Cardiac fibroblast (primary cell): ENCODE measurements at regions not wholly inside any gene's neighbourhood (a gene's known extent, or its start where the extent isn't known, plus 50 kb on each side); places are given as distances from the start of the nearest gene placed in this dataset.

ENCODE experiments used
- DNase-seq, 2 donors: peaks; one replicate each; pipeline versions ENCODE4 v3.0.0 to v3.0.0-alpha.2; 2010; ENCODE audit warnings: low read depth in 2 of 2
- H3K4me3 ChIP-seq, 2 donors: replicated peaks in 1 of 2; 1 replicate in 1 of 2; 2 replicates in 1 of 2; pipeline ENCODE4 v1.5.1; 2011; ENCODE audit warnings: low read depth in 2 of 2, low read length in 2 of 2, mild to moderate bottlenecking in 2 of 2, moderate library complexity in 1 of 2
- TF ChIP-seq, protein P1 (sequence below): IDR thresholded peaks from one replicate; pipeline ENCODE4 v1.5.1; 2011; ENCODE audit warnings: low read depth, mild to moderate bottlenecking, low read length, inconsistent platforms

DNA sequence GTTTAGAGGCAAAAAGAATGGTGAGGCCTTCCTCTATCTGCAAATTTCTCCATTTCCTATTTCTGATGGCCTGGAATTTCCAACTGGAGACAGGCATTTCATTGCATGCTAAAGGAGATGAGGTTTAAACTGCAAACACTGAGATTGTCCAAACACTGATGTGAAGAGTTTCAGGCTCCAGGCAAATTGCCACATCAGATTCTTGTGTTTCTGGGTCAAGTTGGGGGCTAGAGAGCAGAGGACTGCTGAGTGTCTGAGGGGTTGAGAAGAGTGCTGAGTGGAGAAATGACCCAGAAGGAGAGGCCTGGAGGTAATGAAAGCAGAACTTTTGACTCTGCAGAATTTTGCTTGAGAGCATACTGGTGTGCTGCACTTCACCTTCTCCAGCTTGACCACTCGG, 216.7 kb upstream of the MPHOSPH6 start:
- TF ChIP-seq, protein P1, sequence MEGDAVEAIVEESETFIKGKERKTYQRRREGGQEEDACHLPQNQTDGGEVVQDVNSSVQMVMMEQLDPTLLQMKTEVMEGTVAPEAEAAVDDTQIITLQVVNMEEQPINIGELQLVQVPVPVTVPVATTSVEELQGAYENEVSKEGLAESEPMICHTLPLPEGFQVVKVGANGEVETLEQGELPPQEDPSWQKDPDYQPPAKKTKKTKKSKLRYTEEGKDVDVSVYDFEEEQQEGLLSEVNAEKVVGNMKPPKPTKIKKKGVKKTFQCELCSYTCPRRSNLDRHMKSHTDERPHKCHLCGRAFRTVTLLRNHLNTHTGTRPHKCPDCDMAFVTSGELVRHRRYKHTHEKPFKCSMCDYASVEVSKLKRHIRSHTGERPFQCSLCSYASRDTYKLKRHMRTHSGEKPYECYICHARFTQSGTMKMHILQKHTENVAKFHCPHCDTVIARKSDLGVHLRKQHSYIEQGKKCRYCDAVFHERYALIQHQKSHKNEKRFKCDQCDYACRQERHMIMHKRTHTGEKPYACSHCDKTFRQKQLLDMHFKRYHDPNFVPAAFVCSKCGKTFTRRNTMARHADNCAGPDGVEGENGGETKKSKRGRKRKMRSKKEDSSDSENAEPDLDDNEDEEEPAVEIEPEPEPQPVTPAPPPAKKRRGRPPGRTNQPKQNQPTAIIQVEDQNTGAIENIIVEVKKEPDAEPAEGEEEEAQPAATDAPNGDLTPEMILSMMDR: no peak
- no peak overlapping the region for H3K4me3 ChIP-seq
- no peak for DNase-seq

DNA sequence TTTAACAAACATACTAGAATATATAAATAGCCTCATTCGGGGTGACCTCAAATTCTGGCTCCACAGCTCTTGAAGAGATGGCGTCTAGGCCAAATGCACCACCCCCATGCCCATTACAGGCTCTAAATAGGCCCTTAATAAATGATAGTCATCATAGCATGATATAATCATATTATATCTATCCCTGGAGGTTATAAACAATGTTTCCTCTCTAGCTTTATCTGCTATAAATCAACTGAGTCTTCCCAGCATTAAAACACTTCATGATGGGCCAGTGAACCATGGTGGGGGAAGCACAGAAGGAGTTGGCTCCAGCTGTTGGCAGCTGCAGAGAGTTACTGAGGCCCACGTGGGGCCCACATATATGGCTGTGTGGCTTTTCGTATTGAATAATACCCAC, 214.9 kb upstream of the MPHOSPH6 start:
- no peak overlapping the region for H3K4me3 ChIP-seq
- TF ChIP-seq, protein P1: no peak
- DNase-seq: no peak

DNA sequence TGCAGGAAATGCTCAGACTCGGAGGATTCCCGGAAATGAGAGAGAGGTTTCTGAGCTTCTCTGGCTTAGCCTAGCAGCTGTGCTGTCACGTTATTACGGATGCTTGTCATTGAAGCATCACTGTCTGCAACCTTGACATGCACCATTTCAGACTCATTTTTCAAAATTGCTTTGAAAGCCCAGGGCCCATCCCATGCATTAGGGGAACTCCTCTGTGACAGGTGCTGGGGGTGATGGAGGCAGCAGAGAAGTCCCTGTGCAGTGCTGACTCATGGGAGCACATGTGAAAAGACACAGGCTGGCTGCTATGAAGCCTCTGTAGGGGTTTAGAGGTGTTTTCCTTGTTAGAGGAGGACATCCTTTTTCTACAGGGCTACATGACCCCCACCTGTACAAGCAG, 214.0 kb upstream of the MPHOSPH6 start:
- TF ChIP-seq, protein P1: no peak
- no peak for DNase-seq
- H3K4me3 ChIP-seq: no peak overlapping the region

DNA sequence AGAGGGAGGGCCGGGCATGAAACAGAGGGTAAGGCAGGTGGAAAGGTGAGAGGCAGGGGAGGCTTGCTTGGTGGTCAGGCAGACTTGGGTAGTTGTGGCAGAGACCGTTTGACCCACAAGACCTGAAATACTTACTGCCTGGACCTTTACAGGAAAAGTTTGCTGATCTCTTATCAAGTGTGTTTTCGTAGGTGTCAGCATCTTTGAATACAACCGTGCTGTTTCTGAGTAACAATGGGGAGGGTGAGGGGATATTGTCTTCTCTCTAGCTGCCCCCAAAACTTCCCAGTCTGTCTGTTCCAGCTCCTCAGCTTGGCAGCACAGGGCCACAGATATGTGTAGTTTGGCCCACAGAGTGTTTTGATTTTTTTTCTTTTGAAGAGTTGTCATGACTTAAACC, 212.5 kb upstream of the MPHOSPH6 start:
- TF ChIP-seq, protein P1: no peak
- H3K4me3 ChIP-seq: no peak overlapping the region
- no peak for DNase-seq

DNA sequence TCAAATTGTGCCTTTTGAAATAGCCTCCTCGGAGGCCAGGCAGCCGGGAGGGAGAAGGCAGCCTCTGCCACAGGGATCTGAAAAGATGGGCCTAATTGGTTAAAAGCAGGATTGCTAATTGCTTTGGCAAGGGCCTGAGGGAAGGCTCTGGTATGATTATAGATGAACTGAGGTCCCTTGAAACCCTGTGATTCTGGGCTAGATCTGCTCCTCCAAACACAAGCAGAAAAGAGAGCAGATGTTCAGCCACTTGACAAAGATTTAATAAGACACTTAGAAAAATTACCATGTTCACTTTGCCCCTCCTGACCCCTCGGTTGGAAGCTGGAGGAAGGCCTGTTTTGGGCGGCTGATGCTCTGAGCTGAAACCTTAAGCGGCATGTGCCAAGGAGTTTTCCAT, 209.5 kb upstream of the MPHOSPH6 start:
- H3K4me3 ChIP-seq: no peak overlapping the region
- no peak for DNase-seq
- TF ChIP-seq, protein P1: no peak

DNA sequence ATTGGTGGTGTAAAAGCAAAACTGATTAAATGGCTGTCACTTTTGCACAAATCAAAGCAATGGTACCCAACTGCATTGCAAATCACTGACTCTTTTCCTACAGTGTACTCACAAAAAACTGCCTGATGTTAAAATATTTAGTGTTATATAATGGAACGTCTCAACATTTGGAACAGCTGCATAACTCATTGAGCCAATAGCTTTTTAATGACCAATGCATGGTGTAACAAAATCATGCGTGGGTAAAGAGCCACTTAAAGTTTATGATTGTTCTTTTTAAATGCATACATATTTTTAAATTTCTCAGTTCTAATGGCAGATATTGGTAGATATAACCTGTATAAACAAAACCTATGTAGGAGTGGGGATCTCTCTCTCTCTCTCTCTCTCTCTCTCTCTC, 204.0 kb upstream of the MPHOSPH6 start:
- no peak for DNase-seq
- TF ChIP-seq, protein P1: no peak
- no peak overlapping the region for H3K4me3 ChIP-seq

DNA sequence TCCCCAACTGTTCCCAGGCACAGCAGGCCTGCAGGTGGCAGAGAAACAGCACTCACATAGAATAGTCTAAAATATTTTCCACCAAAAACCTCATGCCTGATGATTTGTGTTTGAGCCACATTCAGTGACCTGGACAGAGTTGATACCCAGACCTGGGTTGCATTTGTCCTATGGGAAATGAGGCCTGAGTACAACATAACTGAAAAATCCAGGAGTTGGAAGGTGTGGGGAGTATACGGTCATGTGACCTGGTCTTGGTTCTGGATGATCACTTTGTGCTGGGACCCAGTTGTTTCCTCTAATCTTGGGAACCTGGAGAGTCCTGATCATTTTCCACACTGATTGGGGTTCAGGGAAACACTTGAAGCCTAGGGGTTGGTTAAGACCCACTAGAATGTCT, 200.3 kb upstream of the MPHOSPH6 start:
- no peak for DNase-seq
- TF ChIP-seq, protein P1: no peak
- H3K4me3 ChIP-seq: no peak overlapping the region
